ENCODE measurements at regions not wholly inside any gene's neighbourhood (a gene's known extent, or its start where the extent isn't known, plus 50 kb on each side); places are given as distances from the start of the nearest gene placed in this dataset.

DNA sequence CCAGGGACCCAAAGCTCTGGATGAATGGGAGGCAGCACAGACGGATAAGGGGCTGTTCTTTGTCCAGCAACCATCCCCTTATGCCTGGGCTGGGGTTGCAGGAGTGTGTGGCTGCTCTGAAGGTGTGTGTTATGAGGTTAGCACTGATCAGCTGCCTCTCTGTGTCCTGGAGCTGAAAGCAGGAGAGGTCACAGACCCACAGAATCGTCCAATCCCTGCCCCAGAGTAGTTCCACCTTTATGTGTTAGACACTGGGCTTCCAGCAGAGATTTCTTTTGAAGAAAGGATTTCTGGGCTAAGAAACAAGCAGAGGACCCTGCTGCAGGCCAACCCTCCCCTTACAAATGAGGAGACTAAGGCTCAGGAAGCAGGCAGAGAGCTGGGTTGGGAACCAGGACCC is 62.4 kb downstream of the ARL6IP4 start:
- no peak for TF ChIP-seq GABPA (IDR thresholded peaks at IDR 0.05; ENCODE audit: low read depth)
- TF ChIP-seq, protein P1, sequence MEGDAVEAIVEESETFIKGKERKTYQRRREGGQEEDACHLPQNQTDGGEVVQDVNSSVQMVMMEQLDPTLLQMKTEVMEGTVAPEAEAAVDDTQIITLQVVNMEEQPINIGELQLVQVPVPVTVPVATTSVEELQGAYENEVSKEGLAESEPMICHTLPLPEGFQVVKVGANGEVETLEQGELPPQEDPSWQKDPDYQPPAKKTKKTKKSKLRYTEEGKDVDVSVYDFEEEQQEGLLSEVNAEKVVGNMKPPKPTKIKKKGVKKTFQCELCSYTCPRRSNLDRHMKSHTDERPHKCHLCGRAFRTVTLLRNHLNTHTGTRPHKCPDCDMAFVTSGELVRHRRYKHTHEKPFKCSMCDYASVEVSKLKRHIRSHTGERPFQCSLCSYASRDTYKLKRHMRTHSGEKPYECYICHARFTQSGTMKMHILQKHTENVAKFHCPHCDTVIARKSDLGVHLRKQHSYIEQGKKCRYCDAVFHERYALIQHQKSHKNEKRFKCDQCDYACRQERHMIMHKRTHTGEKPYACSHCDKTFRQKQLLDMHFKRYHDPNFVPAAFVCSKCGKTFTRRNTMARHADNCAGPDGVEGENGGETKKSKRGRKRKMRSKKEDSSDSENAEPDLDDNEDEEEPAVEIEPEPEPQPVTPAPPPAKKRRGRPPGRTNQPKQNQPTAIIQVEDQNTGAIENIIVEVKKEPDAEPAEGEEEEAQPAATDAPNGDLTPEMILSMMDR (IDR thresholded peaks at IDR 0.05; ENCODE audit: insufficient read depth, low read length), result no peak
- TF ChIP-seq REST (IDR thresholded peaks at IDR 0.05; ENCODE audit: insufficient replicate concordance, low read depth), result no peak
- TF ChIP-seq POLR2AphosphoS5 (IDR thresholded peaks at IDR 0.05; ENCODE audit: low read depth), result no peak
- no peak for TF ChIP-seq SPI1 (IDR thresholded peaks at IDR 0.05; ENCODE audit: borderline replicate concordance, low read depth)

All from HL-60 (cell line).